CMK (cell line): ENCODE measurements at regions not wholly inside any gene's neighbourhood (a gene's known extent, or its start where the extent isn't known, plus 50 kb on each side); places are given as distances from the start of the nearest gene placed in this dataset.
"Not testable (repeated sequence)": the region's sequence is repeated elsewhere in the genome, so short reads cannot be mapped to it uniquely, and the experiment has no call there.

Experiments used
- DNase-seq: peaks from one replicate; pipeline ENCODE4 v3.0.0-alpha.2; 2010; ENCODE audit warnings: low read depth

GRCh38 chr12:22812531-22812930 lies 187.6 kb downstream of the ETNK1 start:
- DNase-seq, result no peak

GRCh38 chr12:22821985-22822384 lies 197.0 kb downstream of the ETNK1 start:
- no peak for DNase-seq

DNA sequence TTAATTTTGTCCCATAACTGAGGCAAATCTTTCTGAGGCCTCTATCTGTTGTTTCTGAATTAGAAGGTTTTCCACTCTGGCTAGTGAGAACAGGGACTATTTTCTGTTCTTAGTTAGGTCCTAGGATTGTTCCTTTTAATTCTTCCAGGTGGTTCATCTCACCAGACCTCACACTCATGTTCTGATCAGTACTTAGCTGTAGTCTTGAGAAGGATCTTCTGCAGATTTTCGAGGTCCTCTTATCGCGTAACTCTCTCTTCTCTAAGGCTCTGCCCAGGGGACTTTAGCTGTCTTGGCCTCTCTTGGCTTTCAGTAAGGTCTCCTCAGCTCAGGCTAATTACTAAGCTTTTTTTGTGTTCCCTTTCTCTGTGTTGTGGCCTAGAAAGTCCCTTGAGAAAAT lies 201.1 kb downstream of the ETNK1 start:
- DNase-seq, result no peak

DNA sequence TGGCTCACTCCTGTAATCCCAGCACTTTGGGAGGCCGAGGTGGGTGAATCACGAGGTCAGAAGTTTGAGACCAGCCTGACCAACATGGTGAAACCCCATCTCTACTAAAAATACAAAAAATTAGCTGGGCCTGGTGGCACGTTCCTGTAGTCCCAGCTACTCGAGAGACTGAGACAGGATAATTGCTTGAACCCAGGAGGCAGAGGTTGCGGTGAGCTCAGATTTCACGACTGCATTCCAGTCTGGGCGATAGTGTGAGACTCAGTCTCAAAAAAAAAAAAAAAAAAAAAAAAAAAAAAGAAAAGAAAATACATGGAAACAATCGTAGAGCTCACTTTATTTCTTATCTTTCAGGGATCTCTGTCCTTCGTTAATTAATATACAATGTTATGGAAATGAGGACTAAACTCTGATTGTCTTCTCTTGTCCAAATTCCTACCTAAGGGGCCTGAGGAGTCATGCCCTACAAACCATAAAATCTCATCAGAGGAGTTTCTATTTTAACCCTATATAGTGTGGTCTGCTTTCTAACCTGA lies 201.5 kb downstream of the ETNK1 start:
- DNase-seq, result not testable (repeated sequence)

- DNase-seq, result no peak
Measured at GRCh38 chr12:22828066-22828465, 203.1 kb downstream of the ETNK1 start.

- DNase-seq, result no peak
Measured at GRCh38 chr12:22835431-22835830, 210.5 kb downstream of the ETNK1 start.

DNA sequence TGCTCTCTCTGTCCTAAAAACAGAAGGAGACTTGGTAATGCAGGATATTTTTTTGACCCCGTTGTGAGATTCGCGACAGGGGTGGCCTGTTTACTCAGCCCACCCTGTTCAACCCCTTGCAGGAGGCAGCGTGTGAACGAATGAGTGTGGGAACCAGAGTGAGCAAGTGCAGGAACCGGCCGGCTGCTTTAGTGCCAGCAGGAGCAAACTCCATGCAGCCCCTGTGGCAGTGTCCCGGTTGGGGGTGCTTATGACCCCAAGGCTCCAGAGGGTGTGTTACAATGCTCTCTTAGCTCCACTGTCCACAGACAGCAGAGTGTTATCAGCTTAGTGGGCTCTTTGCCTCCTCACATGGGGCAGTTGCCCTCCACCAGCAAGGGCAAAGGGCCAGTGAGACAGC lies 225.2 kb downstream of the ETNK1 start:
- no peak for DNase-seq

- DNase-seq, result no peak
Measured at GRCh38 chr12:22851532-22851931, 226.6 kb downstream of the ETNK1 start.

GRCh38 chr12:22855456-22855855 lies 230.5 kb downstream of the ETNK1 start:
- no peak for DNase-seq

GRCh38 chr12:22856178-22856577 lies 231.2 kb downstream of the ETNK1 start:
- DNase-seq, result no peak

DNA sequence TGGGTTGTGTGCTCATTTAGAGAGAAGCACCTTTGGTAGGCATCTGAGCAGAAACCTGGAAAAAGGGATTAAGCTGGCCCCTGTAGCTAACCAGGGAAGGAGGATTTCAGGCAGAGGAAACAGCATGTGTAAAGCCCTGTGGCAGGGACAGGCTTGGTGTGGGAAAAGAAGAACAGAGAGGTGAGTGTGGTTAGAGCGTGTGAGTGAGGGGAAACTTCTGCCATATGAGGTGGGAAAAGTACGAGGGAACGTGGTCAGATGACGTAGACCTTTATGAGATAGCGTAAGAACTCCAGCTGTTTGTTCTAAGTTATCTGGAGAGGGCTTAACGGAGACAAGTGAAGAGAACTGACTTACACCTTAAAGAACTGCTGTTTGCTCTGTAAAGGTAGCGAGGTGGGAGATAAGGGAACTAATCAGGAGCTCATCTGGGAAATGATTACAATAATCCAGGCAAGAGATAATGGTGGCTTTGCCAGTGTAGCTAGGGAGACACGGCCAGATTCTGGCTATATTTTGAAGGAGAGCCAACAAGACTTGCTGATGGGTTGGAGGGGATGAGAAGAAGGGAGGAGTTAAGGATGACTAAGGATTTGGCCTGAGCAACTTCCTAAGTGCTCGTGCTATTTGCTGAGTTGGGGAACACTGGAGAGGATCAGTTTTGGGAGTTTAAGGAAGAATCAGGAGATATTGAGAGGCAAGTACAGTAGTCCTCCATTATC lies 234.0 kb downstream of the ETNK1 start:
- DNase-seq, result no peak

DNA sequence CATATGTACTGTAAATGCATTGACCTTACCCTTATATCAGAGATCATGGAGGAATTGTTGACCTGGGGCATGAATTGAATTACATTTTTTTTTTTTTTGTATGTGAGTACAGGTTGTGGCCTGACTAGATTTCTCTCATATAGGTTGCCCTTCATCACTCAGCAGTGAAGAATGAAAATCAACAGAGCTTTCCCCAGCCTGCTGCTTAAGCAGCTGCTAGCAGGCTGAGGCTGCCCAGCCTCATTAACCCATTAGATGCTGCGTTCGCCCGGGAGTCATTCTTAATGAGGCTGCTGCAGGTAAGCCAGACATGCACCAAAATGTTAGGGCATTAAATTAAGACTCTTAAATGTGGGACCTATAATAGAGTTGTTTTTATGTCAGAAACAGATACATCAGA lies 236.0 kb downstream of the ETNK1 start:
- no peak for DNase-seq

- DNase-seq, result no peak
Measured at GRCh38 chr12:22865822-22866221, 240.9 kb downstream of the ETNK1 start.

DNA sequence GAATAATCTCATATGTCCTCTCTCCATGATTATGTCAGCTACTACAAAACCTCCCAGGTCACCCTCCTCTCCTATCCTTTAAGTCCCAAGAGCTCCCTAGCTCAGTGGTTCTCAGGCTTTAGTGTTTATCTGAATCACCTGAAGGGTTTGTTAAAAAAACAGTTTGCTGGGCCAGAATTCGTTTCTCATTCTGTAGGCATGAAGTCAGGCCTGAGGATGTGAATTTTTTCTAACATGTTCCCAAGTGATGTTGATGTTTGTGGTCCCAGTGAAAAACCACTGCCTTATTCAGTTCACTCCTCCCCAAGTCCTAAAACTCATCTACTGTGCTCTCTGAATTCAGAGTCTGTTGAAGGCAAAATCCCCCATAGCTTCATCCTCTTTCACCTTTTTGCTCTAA lies 241.4 kb downstream of the ETNK1 start:
- no peak for DNase-seq

DNA sequence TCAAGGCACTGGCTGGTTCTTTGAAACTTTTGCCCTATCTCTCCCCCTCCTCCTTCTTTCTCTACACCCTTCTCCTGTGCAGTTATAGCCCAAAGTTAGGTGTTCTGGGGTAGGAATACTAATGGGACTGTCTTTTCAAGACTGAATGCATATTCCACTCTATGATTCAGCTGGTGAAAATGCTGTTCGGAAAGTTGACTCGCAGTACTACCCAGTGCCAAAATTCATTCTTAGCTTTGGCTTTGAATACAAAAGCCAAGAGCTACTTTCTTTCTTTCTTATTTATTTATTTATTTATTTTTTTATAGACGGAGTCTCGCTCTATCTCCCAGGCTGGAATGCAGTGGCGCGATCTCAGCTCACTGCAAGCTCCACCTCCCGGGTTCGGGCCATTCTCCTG lies 249.2 kb downstream of the ETNK1 start:
- DNase-seq, result no peak

- no peak for DNase-seq
Measured at GRCh38 chr12:22876262-22876661, 251.3 kb downstream of the ETNK1 start.

DNA sequence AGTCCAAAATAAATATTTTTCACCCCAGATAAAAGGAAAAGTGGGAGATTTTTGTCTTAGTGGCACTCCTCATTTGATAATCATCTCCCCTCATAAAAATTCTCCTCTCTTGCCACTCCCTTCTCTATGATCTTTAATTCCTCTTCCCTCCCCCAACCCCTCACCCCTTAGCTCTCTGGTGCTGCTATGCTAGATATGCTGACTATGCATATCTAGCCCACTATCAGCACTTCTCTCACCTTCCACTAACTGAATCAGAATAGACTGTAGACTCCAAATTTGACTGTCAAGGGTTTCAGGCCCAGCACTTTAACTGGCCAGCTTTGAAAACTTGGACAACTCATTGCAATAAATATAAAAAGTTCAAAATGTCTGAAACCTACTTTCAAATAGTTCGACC lies 254.2 kb downstream of the ETNK1 start:
- DNase-seq, result no peak

- no peak for DNase-seq
Measured at GRCh38 chr12:22880331-22880730, 255.4 kb downstream of the ETNK1 start.

DNA sequence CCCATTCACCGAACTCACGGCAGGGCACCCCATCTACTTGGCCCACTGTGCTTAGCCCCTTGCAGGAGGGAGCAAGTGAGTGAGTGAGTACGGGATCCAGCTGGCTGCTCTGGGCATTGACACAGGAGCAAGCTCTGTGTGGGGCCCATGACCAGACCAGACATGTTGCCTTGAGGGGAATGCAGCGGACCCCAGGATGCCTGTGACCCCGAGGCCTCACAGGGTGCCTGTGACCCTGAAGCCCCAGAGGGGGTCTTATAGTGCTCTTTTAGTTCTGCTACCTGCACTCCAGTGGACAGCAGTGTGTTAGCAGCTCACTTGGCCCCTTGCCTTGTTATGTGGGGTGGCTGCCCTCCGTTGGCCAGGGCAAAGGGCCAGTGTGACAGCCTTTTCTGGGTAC lies 255.8 kb downstream of the ETNK1 start:
- no peak for DNase-seq

DNA sequence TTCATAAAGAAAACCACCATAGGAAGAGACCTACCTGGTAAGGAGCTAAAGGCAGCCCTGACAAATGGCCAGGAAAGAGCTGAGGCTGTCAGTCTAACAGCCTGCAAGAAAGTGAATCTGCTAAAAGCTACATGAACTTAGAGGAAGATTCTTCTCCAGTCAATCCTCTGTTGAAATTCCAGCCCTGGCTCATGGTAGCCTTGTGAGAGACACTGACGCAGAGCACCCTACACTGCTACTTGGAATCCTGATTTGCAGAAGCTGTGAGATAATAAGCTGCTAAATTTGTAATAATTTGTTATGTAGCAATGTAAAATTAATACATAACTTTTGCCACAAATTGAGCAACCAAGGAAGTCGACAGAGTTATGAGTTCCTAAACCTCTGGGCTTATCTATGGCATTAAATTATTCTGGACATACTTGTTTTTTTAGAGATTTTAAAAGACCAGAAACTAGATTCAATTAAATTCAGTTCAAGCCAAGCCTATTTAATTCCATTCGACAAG lies 257.0 kb downstream of the ETNK1 start:
- no peak for DNase-seq

GRCh38 chr12:22882559-22882958 lies 257.6 kb downstream of the ETNK1 start:
- DNase-seq, result no peak

- DNase-seq, result no peak
Measured at GRCh38 chr12:22893878-22894277, 268.9 kb downstream of the ETNK1 start.

DNA sequence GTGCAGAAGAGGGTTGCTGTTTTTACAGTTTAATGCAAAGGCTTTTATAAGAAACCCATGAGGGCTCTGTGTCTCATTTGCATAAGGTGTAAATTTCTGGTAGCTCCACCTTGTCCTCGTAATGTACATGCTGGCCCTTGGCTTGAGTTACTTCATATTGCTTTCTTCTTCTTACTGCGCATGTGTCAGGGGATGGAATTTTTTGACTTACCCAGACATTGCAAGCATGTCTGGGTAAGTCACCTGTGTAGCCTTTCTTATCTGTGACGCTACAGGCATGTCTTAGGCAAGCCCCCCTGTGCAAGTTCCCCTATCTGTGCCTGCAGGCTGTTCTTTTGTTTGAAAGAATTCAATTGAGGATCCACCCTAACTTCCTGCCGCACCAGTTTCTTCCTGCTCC lies 274.2 kb downstream of the ETNK1 start:
- peak; percentile 98 for DNase-seq

GRCh38 chr12:22900401-22900800 lies 275.4 kb downstream of the ETNK1 start:
- no peak for DNase-seq
